H1 (cell line): ENCODE measurements at regions not wholly inside any gene's neighbourhood (a gene's known extent, or its start where the extent isn't known, plus 50 kb on each side); places are given as distances from the start of the nearest gene placed in this dataset.

Experiments
- CTCF ChIA-PET: fragments of 300-600 bp; sonication (Branson Sonifier 250); formaldehyde crosslinking; loops from one replicate; lab custom pipeline; 2021; ENCODE audit not compliant: partially characterized antibody; lab: Charles Lee
- POLR2A ChIA-PET: fragments of 300-600 bp; sonication (Branson Sonifier 250); formaldehyde crosslinking; loops from one replicate; lab custom pipeline; 2021; ENCODE audit warnings: inconsistent platforms; ENCODE audit not compliant: partially characterized antibody; lab: Charles Lee
- DNase-seq, 2 experiments: peaks; one replicate each; pipeline versions ENCODE4 v3.0.0 to v3.0.0-alpha.2; 2010 to 2022; ENCODE audit warnings: low spot score in 2 of 2, low read depth in 1 of 2, mixed read lengths in 1 of 2
- FAIRE-seq: peaks from 2 replicates; lab custom pipeline; 2011; peaks lifted over from hg19 to GRCh38; lab: Jason Lieb, UNC
- H2AFZ ChIP-seq: 2 replicates; pipeline ENCODE4 v1.8.1; 2012; ENCODE audit warnings: low read length, inconsistent platforms
- H2AK5ac ChIP-seq: 2 replicates; pipeline ENCODE4 v1.6.1; 2013; ENCODE audit warnings: low read depth, low read length
- H2BK120ac ChIP-seq: replicated peaks from 2 replicates; pipeline ENCODE3; 2013; ENCODE audit warnings: low read depth, low read length, inconsistent platforms
- H2BK12ac ChIP-seq: 2 replicates; pipeline ENCODE4 v1.6.1; 2013; ENCODE audit warnings: low read depth, low read length
- H2BK15ac ChIP-seq: 2 replicates; pipeline ENCODE4 v1.6.1; 2013; ENCODE audit warnings: low read length
- H2BK20ac ChIP-seq: 2 replicates; pipeline ENCODE4 v1.6.1; 2013; ENCODE audit warnings: low read length
- H2BK5ac ChIP-seq: 2 replicates; pipeline ENCODE4 v1.6.1; 2013; ENCODE audit warnings: low read depth, low read length
- H3K14ac ChIP-seq: 2 replicates; pipeline ENCODE4 v1.6.1; 2013; ENCODE audit warnings: inconsistent platforms; ENCODE audit not compliant: insufficient read length
- H3K18ac ChIP-seq: 2 replicates; pipeline ENCODE4 v1.6.1; 2013; ENCODE audit warnings: low read length; ENCODE audit errors: extremely low read depth
- H3K23ac ChIP-seq: 2 replicates; pipeline ENCODE4 v1.6.1; 2013; ENCODE audit warnings: inconsistent platforms; ENCODE audit not compliant: insufficient read length
- H3K23me2 ChIP-seq: 2 replicates; pipeline ENCODE4 v1.6.1; 2013; ENCODE audit warnings: low read depth, low read length
- H3K27ac ChIP-seq: 2 replicates; pipeline ENCODE4 v1.6.1; 2011; ENCODE audit warnings: low read depth, low read length, inconsistent platforms
- H3K27me3 ChIP-seq, 4 experiments: replicated peaks in 1 of 4; 1 replicate in 1 of 4; 2 replicates in 3 of 4; pipeline versions ENCODE4 v1.6.1 to v1.8.1; 2011 to 2013; ENCODE audit warnings: low read length in 3 of 4, mild to moderate bottlenecking in 3 of 4, inconsistent platforms in 2 of 4, mixed read lengths in 2 of 4, moderate library complexity in 1 of 4; ENCODE audit not compliant: control insufficient read depth in 3 of 4, insufficient read depth in 3 of 4; ENCODE audit errors: extremely low read depth in 1 of 4
- H3K36me3 ChIP-seq, 4 experiments: 2 replicates each; pipeline versions ENCODE4 v1.6.1 to v1.8.1; 2011 to 2013; ENCODE audit warnings: mild to moderate bottlenecking in 4 of 4, low read length in 3 of 4, moderate library complexity in 2 of 4, control low read depth in 1 of 4, inconsistent platforms in 1 of 4; ENCODE audit not compliant: insufficient read depth in 4 of 4, control insufficient read depth in 2 of 4
- H3K4ac ChIP-seq: replicated peaks from 2 replicates; pipeline ENCODE3; 2013; ENCODE audit warnings: low read length, low read depth, mixed read lengths, inconsistent platforms; ENCODE audit not compliant: insufficient read length
- H3K4me1 ChIP-seq, 4 experiments: replicated peaks in 1 of 4; 1 replicate in 1 of 4; 2 replicates in 3 of 4; pipeline versions ENCODE4 v1.6.1 to v1.8.1; 2011 to 2013; ENCODE audit warnings: low read length in 3 of 4, inconsistent platforms in 2 of 4, mixed read lengths in 1 of 4; ENCODE audit not compliant: insufficient read depth in 4 of 4, control insufficient read depth in 3 of 4
- H3K4me2 ChIP-seq, 2 experiments: 2 replicates each; pipeline versions ENCODE4 v1.6.1 to v1.8.1; 2011 to 2013; ENCODE audit warnings: low read depth in 2 of 2, low read length in 2 of 2, control low read depth in 1 of 2, inconsistent platforms in 1 of 2, mild to moderate bottlenecking in 1 of 2; ENCODE audit not compliant: insufficient read depth in 1 of 2
- H3K4me3 ChIP-seq, 4 experiments: fragments of 200-600, 300-600 bp in 1 of 4; sonication (generic), shearing (Covaris generic), sonication (Bioruptor Twin) in 1 of 4; 2 replicates each; pipeline versions ENCODE4 v1.5.1 to v1.8.1; 2011 to 2016; ENCODE audit warnings: low read length in 4 of 4, low read depth in 3 of 4, control low read depth in 2 of 4, inconsistent platforms in 2 of 4, mild to moderate bottlenecking in 2 of 4, mixed read lengths in 1 of 4, moderate library complexity in 1 of 4; ENCODE audit not compliant: insufficient read depth in 2 of 4; ENCODE audit errors: extremely low read depth in 1 of 4
- H3K56ac ChIP-seq: replicated peaks from 2 replicates; pipeline ENCODE3; 2013; ENCODE audit warnings: low read depth, mild to moderate bottlenecking, mixed read lengths, low read length, inconsistent platforms; ENCODE audit not compliant: insufficient read length
- H3K79me1 ChIP-seq: 2 replicates; pipeline ENCODE4 v1.6.1; 2013; ENCODE audit warnings: low read depth, low read length, control low read depth
- H3K79me2 ChIP-seq, 2 experiments: 2 replicates each; pipeline versions ENCODE4 v1.6.1 to v1.8.1; 2012 to 2013; ENCODE audit warnings: low read length in 2 of 2, mild to moderate bottlenecking in 2 of 2, inconsistent platforms in 1 of 2; ENCODE audit not compliant: insufficient read depth in 2 of 2, control insufficient read depth in 1 of 2
- H3K9ac ChIP-seq, 4 experiments: replicated peaks in 1 of 4; 1 replicate in 1 of 4; 2 replicates in 3 of 4; pipeline versions ENCODE4 v1.6.1 to v1.8.1; 2011 to 2013; ENCODE audit warnings: low read depth in 3 of 4, low read length in 3 of 4, control low read depth in 2 of 4, mild to moderate bottlenecking in 2 of 4, moderate library complexity in 2 of 4, inconsistent platforms in 1 of 4; ENCODE audit errors: extremely low read depth in 1 of 4
- H3K9me3 ChIP-seq, 2 experiments: 2 replicates each; pipeline versions ENCODE4 v1.6.1 to v1.8.1; 2012 to 2013; ENCODE audit warnings: mild to moderate bottlenecking in 2 of 2, moderate library complexity in 2 of 2, control low read depth in 1 of 2, inconsistent platforms in 1 of 2, low read depth in 1 of 2, low read length in 1 of 2, mixed read lengths in 1 of 2; ENCODE audit not compliant: insufficient read depth in 2 of 2
- H4K20me1 ChIP-seq, 2 experiments: replicated peaks in 1 of 2; 2 replicates each; pipeline versions ENCODE3 to v1.8.1; 2011 to 2013; ENCODE audit warnings: inconsistent platforms in 2 of 2, low read length in 2 of 2, mild to moderate bottlenecking in 1 of 2; ENCODE audit not compliant: insufficient read depth in 2 of 2, control insufficient read depth in 1 of 2
- H4K5ac ChIP-seq: 2 replicates; pipeline ENCODE4 v1.6.1; 2013; ENCODE audit warnings: low read length, low read depth, mixed read lengths, inconsistent platforms; ENCODE audit not compliant: insufficient read length
- H4K8ac ChIP-seq: 2 replicates; pipeline ENCODE4 v1.8.0; 2013; ENCODE audit warnings: mild to moderate bottlenecking, moderate library complexity, low read length, inconsistent platforms; ENCODE audit not compliant: insufficient read depth; ENCODE audit errors: extremely low read depth
- H4K91ac ChIP-seq: replicated peaks from 2 replicates; pipeline ENCODE3; 2013; ENCODE audit warnings: low read length, mixed read lengths, inconsistent platforms; ENCODE audit not compliant: insufficient read length
- ATF3 ChIP-seq: IDR thresholded peaks from 2 replicates; pipeline ENCODE4 v1.6.1; 2011; ENCODE audit warnings: low read depth, mild to moderate bottlenecking, low read length; ENCODE audit not compliant: insufficient read depth
- GABPA ChIP-seq: IDR thresholded peaks from 2 replicates; pipeline ENCODE4 v1.6.1; 2011; ENCODE audit warnings: mild to moderate bottlenecking, low read length, moderate library complexity, borderline replicate concordance; ENCODE audit not compliant: insufficient read depth
- MAX ChIP-seq: IDR thresholded peaks from 2 replicates; pipeline ENCODE4 v1.6.1; 2012; ENCODE audit warnings: inconsistent platforms
- SIN3A ChIP-seq, 2 experiments: IDR thresholded peaks in 1 of 2; conservative IDR thresholded peaks in 1 of 2; 2 replicates each; pipeline ENCODE4 v1.6.1; 2011 to 2012; ENCODE audit warnings: low read length in 2 of 2, improper control_type of control experiment in 1 of 2, low read depth in 1 of 2, mild to moderate bottlenecking in 1 of 2
- TEAD4 ChIP-seq: IDR thresholded peaks from 2 replicates; pipeline ENCODE4 v1.6.1; 2012; ENCODE audit warnings: low read depth, low read length, inconsistent platforms, mixed read lengths
- WGBS, 2 experiments: shearing (Covaris generic) in 1 of 2; methylation state at CpG; one replicate each; pipeline versions ENCODE4 v1.1.6 to v1.1.7; 2013 to 2015; ENCODE audit warnings: low lambda C conversion rate in 2 of 2, mixed read lengths in 2 of 2, inconsistent platforms in 1 of 2, low coverage in 1 of 2, missing lambda C conversion rate in 1 of 2; ENCODE audit not compliant: insufficient replicate concordance in 2 of 2, insufficient coverage in 1 of 2, insufficient read length in 1 of 2; ENCODE audit errors: extremely low coverage in 1 of 2, missing lambda C conversion rate in 1 of 2; 5-methylcytosine and 5-hydroxymethylcytosine counted together

- no peaks in the 10 kb centered on the region for H3K79me1 ChIP-seq
- H3K9me3 ChIP-seq = no peaks in the 10 kb centered on the region
- no peak overlapping the region for H2BK120ac ChIP-seq
- H2BK12ac ChIP-seq = no peak overlapping the region
- H3K4me3 ChIP-seq = no peak overlapping the region
- no peak overlapping the region for H3K14ac ChIP-seq
- POLR2A ChIA-PET = no interaction called here
- no peak overlapping the region for H4K5ac ChIP-seq
- DNase-seq (peak in 1 of 2 experiments; percentile 72), FAIRE-seq (peak; percentile 13)
- TF ChIP-seq TEAD4 = 0 out of 2 replicates have a peak, but pooled peaks have one; percentile 13
- no peak for TF ChIP-seq GABPA
- TF ChIP-seq ATF3 = no peak
- TF ChIP-seq MAX = peak; percentile 26; the same call in 1 of the 2 replicates
- peak in 1 of 2 experiments; percentile 57; a peak in 1 of 4 replicates for TF ChIP-seq SIN3A (conservative IDR thresholded peaks at IDR 0.05 in 1 of 2, IDR thresholded peaks at IDR 0.05 in 1 of 2; ENCODE audit: low read depth in 1 of 2, low read length in 2 of 2)
- no peak overlapping the region for H3K27ac ChIP-seq
- peaks cover 0 to 4% of the 10 kb centered on the region in 2 experiments for H4K20me1 ChIP-seq
- no peak overlapping the region for H2BK5ac ChIP-seq
- peaks cover 0 to 3% (median 0%) of the 10 kb centered on the region in 4 experiments; a peak in 1 of 7 replicates for H3K4me1 ChIP-seq
- no peak overlapping the region for H3K4ac ChIP-seq
- no peak overlapping the region for H3K56ac ChIP-seq
- H2BK15ac ChIP-seq = no peak overlapping the region
- no peak overlapping the region for H3K4me2 ChIP-seq
- no peak overlapping the region for H2AK5ac ChIP-seq
- H3K27me3 ChIP-seq = no peaks in the 10 kb centered on the region
- no peaks in the 10 kb centered on the region for H3K36me3 ChIP-seq
- H2AFZ ChIP-seq = no peak overlapping the region
- H3K23me2 ChIP-seq = no peaks in the 10 kb centered on the region
- CTCF ChIA-PET = interaction anchor here (0.5 to 2.2 kb wide), 2 partner anchors 30 to 1598 kb away, joined by 3 to 8 read pairs; no protein-coding TSS in a partner anchor
- WGBS, 2 experiments = 59% methylated on average over 5 of the region's 5 CpGs; no CpG with 5 or more reads in 1 of the 2 experiments
- H3K79me2 ChIP-seq = no peaks in the 10 kb centered on the region
- no peak overlapping the region for H3K18ac ChIP-seq
- H2BK20ac ChIP-seq = no peak overlapping the region
- no peak overlapping the region for H3K23ac ChIP-seq
- H3K9ac ChIP-seq = no peak overlapping the region
- no peak overlapping the region for H4K8ac ChIP-seq
- H4K91ac ChIP-seq = no peak overlapping the region
Observed at GRCh38 chr10:130737621-130738020, 573.9 kb downstream of the TCERG1L start.
